ENCODE measurements at regions not wholly inside any gene's neighbourhood (a gene's known extent, or its start where the extent isn't known, plus 50 kb on each side); places are given as distances from the start of the nearest gene placed in this dataset.
"Not testable (repeated sequence)": the region's sequence is repeated elsewhere in the genome, so short reads cannot be mapped to it uniquely, and the experiment has no call there.

GRCh38 chr10:22158426-22158825 lies 59.4 kb downstream of the EBLN1 start:
- no peak for DNase-seq

GRCh38 chr10:22156750-22157149 lies 61.1 kb downstream of the EBLN1 start:
- DNase-seq, result no peak

GRCh38 chr10:22152403-22152802 lies 65.4 kb downstream of the EBLN1 start:
- no peak for DNase-seq

- DNase-seq, result no peak
Observed at GRCh38 chr10:22150842-22151241, 67.0 kb downstream of the EBLN1 start.

GRCh38 chr10:22148961-22149360 lies 68.9 kb downstream of the EBLN1 start:
- no peak for DNase-seq

- DNase-seq, result not testable (repeated sequence)
Observed at GRCh38 chr10:22145873-22146272, 71.9 kb downstream of the EBLN1 start.

GRCh38 chr10:22137542-22137941 lies 80.3 kb downstream of the EBLN1 start:
- no peak for DNase-seq

GRCh38 chr10:22135591-22135990 lies 82.2 kb downstream of the EBLN1 start:
- DNase-seq, result no peak

GRCh38 chr10:22133749-22134624 lies 83.8 kb downstream of the EBLN1 start:
- DNase-seq, result peak; percentile 83

GRCh38 chr10:22130824-22131223 lies 87.0 kb downstream of the EBLN1 start:
- not testable (repeated sequence) for DNase-seq

GRCh38 chr10:22129612-22130011 lies 88.2 kb downstream of the EBLN1 start:
- DNase-seq, result not testable (repeated sequence)

- not testable (repeated sequence) for DNase-seq
Observed at GRCh38 chr10:22121181-22121580, 96.6 kb downstream of the EBLN1 start.

GRCh38 chr10:22120072-22120471 lies 97.7 kb downstream of the EBLN1 start:
- DNase-seq, result not testable (repeated sequence)

GRCh38 chr10:22119575-22119974 lies 98.2 kb downstream of the EBLN1 start:
- DNase-seq, result not testable (repeated sequence)

GRCh38 chr10:22111705-22112104 lies 106.1 kb downstream of the EBLN1 start:
- DNase-seq, result no peak

- DNase-seq, result no peak
Observed at GRCh38 chr10:22111260-22111659, 106.6 kb downstream of the EBLN1 start.

GRCh38 chr10:22110761-22111160 lies 107.1 kb downstream of the EBLN1 start:
- no peak for DNase-seq

GRCh38 chr10:22105270-22105669 lies 101.7 kb upstream of the DNAJC1 start:
- DNase-seq, result no peak

GRCh38 chr10:22103701-22104470 lies 100.4 kb upstream of the DNAJC1 start:
- peak; percentile 45 for DNase-seq

- DNase-seq, result no peak
Observed at GRCh38 chr10:22097696-22098095, 94.2 kb upstream of the DNAJC1 start.

GRCh38 chr10:22091260-22091659 lies 87.7 kb upstream of the DNAJC1 start:
- not testable (repeated sequence) for DNase-seq

GRCh38 chr10:22087402-22087738 lies 83.8 kb upstream of the DNAJC1 start:
- no peak for DNase-seq

- DNase-seq, result no peak
Observed at GRCh38 chr10:22086730-22087401, 83.3 kb upstream of the DNAJC1 start.

- DNase-seq, result not testable (repeated sequence)
Observed at GRCh38 chr10:22079921-22080320, 76.4 kb upstream of the DNAJC1 start.

All from hematopoietic multipotent progenitor cell treated with erythropoietin and hydrocortisone succinate and interleukin-3 and kit ligand, for 6 days (in vitro differentiated cells).